Activated CD4-positive, alpha-beta T cell treated with anti-CD3 and anti-CD28 coated beads, Interleukin-2, Interleukin-6, amounts not matched to agents 100 ng/mL and 50 ng/mL, durations not matched to agents 16 hours and 8 hours (primary cell): ENCODE measurements at regions not wholly inside any gene's neighbourhood (a gene's known extent, or its start where the extent isn't known, plus 50 kb on each side); places are given as distances from the start of the nearest gene placed in this dataset.
"Not testable (repeated sequence)": the region's sequence is repeated elsewhere in the genome, so short reads cannot be mapped to it uniquely, and the experiment has no call there.

ENCODE experiments used
- DNase-seq: peaks from one replicate; pipeline ENCODE4 v3.0.0-alpha.2; 2020

DNA sequence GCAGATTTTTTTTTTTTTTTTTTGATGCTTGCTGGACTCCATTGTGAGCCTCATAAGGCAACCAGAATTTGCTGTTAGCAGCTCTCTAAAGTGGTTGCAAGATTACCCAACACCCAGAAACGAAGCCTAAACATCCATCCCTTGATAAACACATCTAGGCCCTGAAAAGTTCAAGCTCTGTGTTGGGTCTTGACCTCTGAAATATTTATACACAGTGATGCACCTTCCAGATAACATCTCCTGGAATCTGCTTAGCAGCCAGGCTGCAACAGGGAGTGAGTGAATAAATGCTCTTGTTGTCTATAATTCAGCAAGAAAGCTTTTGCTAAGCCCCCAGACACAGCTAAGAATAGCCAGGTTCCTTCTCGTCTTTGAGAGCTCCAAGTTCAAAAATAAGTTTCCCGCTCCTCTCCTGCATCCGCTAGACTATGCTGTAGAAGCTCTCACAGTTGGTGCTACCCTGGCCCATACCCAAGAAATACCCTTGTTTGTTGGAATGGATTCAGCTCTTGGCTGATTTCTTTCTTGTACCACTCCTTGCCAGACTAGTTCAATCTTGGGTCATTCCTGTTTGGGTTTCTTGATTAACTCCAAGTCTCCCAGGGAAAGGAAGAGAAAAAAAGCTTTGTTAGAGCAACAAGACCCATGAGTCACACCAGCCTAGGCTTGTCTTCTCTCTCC lies 610.6 kb upstream of the TBX3 start:
- no peak for DNase-seq

- DNase-seq: not testable (repeated sequence)
These were observed 601.5 kb upstream of the TBX3 start for GRCh38 chr12:115285429-115285828.

- no peak for DNase-seq
These were observed 589.5 kb upstream of the TBX3 start for GRCh38 chr12:115273456-115273855.

- no peak for DNase-seq
These were observed 584.5 kb upstream of the TBX3 start for GRCh38 chr12:115268451-115268850.

DNA sequence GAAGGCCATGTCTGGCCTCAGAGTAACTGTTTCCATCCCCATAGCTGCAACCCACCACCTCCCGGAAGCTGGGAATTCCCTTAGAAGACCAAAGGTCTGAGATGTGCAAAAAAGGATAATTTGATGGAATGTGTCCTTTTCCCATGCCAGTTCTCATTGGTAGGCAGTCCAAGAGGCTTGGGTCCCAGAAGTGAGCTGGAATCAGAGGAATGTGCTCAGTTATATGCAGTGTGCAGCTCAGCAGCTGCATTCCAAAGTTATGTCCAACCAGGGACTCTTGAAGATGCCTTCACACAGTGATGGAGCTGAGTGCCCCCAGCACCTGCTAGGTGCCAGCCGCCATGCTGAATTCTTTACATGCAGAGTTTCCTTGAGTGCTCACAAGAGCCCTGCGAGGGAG lies 583.9 kb upstream of the TBX3 start:
- DNase-seq: no peak

DNA sequence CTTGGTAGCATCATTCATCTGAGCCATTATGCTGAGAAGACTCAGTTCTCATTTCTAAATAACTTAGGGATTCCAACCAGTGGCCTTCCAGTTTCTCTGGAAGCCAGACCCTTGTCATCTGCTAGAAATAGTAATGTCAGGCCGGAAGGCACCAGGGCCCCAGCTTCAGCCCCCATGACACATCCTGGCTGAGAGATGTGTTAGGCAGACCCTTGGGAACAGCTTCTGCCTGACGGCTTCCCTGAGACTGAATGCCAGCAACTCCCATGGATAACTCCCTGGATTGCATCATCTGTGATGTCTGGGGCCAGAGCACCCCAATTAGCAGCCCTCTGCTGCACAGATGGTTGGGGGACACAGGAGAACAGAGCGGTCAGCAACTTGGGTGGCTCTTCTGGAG lies 583.5 kb upstream of the TBX3 start:
- no peak for DNase-seq

DNA sequence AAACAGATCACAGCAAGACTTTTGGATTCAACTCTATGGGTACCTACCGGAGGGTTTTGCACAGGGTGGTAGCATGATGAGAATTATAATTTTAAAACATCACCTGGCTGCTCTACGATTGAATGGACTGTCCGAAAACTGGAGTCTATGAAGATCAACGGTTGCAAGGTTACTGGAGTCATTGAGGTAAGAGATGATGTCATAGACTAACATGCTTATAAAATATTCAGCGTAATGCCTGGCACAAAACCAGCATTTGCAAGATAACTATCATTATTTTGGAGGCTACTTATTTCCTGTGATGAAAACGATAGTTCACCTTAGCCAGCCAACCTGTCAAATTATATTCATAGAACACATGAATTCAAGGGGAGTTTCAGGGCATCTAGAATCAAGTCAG lies 580.6 kb upstream of the TBX3 start:
- DNase-seq: no peak

- DNase-seq: no peak
These were observed 577.9 kb upstream of the TBX3 start for GRCh38 chr12:115261691-115262398.

DNA sequence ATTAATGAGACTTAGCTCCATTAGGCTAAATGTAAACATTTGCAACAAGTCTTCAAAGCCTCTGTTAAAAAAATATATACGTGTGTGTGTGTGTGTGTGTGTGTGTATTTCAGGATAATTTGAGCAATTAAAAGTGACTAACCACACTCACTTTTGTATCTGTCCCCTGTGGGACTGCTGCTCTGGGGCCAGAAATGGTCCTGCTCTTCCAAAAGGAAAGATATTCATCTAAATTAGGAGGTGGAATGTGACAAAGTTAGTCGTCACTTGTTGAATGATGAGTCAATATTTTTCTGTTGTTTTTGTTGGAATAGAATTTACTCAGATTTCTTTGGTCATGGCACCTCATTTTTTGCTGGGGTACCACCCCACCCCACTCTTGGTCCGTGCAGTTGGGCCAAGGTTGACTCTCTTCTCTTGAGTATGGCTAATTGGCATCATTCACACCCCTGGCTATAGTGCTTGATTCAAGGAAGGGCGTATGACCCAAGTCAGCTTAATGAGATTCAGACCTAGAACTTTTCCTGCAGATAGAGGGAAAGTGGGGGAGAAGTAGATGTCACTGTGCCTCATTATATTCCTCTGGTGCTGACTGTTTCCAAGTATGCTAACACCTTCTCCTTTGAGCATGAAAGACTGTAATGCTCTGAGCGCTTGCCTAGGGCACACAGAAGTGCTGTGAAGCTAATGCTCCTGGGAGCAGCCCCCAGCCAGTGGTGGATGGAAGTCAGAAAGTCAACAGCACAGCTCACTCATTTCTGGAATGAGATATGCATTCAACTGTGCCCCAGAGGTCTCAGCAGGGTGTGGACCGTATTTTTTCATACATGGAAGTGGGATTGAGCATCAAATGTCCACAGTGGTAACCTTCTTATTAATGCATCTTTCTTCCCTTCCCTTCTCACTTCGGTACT lies 577.0 kb upstream of the TBX3 start:
- DNase-seq: no peak

- no peak for DNase-seq
These were observed 576.2 kb upstream of the TBX3 start for GRCh38 chr12:115259968-115260747.

DNA sequence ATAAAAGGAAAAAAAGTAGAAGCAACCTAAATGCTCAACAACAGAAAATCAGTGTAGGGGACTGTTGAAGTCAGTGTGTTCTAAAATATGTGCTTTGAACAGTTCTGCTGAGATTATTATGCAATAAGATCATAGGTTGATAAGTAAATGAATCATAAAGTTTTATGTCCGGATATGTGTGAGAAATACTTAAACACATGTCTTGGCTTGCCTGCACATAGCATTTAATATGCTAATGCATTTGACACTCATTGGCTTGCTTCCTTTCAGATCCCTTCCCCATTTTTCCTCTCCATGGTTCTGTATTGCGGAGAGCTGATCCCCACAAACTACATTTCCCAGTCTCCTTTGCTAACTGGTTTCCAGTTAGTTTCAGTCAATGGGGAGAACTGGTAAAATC lies 573.8 kb upstream of the TBX3 start:
- no peak for DNase-seq

DNA sequence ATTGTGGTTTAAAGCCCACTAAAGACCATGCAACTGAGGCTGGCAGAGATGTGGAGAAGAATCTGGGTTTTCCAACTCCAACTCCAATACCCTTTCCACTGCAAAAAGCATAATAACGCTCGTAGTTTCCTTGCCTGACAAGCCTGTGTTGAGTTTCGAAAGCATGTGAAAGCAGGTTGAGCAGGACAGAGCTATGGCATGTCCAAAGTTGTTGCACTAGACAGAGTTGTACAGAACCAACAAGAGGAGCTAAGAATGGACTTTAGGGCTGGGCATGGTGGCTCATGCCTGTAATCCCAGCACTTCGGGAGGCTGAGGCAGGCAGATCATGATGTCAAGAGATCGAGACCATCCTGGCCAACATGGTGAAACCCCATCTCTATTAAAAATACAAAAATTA lies 572.0 kb upstream of the TBX3 start:
- DNase-seq: no peak

DNA sequence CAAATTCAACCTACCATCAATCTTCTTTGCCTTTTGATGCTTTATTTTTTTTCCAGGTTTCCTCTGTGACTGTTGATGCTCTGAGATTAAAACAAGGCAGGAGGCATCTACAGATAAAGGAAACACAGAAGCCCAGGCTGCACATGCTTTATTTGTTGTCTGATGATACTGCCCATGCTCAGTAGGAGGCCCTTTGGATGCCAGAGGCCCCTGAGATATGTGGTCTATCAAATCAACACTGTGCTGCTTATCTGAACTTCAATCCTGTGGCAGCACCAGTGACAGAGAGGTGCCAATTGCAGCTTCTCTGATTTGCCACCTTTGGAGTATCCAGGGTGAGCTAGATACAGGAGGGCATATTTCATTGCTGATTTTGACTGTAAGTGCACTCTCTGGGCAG lies 571.3 kb upstream of the TBX3 start:
- DNase-seq: no peak

DNA sequence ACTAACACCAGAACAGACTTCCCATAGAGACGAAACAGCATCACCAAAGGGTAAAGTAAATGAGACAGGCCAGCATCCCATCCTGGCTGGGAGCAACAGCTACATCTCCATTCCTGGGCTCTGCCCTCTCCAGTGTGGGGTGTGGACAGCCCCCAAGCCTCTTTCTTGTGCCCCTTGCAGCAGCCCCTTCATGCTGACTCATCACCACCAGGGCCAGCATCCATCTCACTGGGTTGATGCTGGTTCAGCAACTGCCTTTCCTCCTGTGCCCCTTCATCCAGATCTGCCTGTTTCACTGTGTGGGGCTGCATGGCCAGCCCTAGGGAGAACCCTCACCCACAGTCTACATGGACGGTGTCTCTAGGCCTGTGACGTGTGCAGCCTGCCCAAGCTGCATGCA lies 569.1 kb upstream of the TBX3 start:
- no peak for DNase-seq

DNA sequence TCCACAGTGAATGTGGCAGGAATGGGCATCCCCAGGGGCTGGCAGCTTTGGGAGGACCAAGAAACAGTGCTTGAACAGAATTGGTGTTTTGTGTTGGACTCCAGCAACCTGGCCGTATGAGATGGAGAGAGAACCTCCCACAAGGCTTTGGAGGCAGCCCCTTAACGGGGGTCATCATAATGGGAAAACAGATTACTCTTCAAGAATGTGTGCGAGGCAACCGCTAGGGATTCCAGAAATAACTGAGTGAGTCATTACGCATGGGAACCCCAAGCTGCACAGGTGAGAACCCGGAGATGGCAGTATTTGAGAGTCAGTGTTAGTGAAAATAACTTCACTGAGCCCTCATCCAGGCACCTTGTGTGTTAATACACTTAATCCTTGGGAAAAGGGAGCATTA lies 567.8 kb upstream of the TBX3 start:
- DNase-seq: no peak

DNA sequence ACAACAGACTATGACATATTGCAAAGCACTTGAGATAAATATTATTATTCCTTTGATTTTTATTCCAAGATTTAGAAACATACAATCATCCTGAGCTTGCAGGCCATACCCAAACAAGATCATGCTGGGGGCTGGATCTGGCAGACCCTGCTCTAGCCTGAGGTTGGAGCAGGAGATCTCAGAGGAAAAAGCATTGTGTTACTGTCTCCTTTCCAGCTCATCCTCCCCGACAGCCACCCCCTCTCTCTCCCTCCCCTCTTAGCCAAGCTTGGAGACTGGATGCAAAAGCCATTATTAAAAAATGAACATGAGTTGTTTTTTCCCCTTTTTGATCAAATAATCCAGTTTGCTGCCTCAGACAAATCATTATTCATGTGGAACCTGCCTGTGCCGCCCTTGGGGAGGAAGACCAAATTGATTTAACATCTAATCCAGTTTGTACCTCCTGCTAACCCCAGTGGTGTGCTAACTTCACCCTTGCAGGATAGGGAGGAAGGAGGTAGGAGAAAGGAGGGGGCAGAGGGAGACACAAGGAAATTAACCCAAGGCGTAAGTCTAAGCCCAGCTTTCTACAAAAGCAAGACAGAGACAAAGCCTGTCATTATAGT lies 565.8 kb upstream of the TBX3 start:
- DNase-seq: no peak

- DNase-seq: no peak
These were observed 561.0 kb upstream of the TBX3 start for GRCh38 chr12:115245020-115245419.

DNA sequence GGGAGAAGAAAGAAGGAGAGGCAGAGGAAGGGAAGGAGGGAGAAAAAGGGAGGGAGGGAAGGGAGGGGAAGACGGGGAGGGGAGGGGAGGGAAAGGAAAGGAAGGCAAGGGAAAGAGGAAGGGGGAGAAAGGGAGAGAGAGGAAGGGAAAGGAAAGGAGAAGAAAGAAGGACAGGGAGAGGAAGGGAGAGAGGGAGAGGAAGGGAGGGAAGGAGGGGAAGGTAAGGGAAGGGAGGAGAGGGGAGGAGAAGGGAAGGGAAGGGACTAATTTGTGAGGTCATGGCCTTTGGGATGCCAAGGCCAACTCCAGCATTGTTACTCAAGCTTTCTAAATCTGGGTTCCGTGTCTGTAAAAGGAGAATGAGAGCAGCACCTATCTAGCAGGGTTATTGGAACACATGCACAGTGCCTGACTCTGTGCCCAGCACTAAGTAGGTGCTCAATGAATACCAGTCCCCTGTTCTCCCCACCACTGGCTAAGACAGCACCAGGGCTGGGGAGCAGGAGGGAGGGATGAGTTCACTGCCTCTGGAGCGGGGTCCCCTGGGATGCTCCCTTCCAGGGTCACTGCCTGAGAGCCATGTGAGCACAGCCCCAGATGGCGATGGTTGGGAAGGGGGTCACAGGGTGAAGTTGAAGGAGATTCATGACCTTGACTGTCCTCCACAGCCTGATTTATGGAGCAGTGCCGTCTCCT lies 560.1 kb upstream of the TBX3 start:
- DNase-seq: no peak

- no peak for DNase-seq
These were observed 556.3 kb upstream of the TBX3 start for GRCh38 chr12:115240251-115240650.

DNA sequence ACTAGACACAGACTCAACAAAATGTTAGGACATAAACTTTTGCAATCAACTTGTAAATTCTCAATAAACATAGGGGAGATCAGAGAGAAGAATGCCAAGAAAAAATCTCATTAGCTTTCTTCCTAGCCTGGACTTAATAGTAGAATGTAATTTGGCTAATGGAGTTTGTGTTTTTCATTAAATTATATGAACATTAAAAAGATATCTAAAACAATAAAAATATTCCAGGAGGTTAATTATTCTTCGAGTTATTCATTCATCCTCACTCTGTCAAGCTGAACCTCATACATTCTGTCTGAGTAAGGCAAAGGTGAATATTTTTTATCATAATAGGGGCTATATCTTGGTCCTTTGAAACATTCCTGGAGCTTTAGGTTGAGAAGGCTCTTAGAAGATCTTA lies 551.9 kb upstream of the TBX3 start:
- DNase-seq: no peak

DNA sequence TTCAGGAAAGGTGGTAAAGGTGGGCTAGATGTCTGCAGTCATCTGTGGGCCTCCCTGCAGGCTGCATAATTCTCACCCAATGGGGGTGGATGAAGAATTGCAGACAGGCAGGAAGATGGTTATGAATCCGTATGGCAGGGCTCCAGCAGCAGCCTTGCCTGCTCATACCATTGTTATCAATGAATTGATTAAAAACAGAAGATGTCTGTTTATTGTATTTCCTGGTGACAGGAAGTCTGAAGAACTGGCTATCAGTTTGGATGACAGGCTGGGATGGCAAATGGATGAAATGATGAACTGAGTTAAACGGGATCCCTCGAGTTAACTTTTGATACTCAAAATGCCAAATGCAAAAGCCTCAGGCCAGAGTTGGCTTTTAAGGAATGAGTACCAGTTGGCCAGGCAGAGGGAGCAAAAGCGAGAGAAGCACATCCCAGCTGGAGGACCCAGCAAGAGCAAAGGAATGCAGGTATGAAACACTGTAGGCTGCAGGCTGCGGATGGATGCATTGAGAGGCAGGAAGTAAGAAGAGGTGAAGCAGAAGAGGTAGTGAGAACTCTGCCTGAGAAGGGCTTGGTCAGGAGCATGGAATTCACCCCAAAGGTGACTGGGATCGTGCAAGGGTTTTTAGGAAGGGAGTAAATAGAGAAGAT lies 550.0 kb upstream of the TBX3 start:
- no peak for DNase-seq
